ENCODE measurements at regions not wholly inside any gene's neighbourhood (a gene's known extent, or its start where the extent isn't known, plus 50 kb on each side); places are given as distances from the start of the nearest gene placed in this dataset.

DNA sequence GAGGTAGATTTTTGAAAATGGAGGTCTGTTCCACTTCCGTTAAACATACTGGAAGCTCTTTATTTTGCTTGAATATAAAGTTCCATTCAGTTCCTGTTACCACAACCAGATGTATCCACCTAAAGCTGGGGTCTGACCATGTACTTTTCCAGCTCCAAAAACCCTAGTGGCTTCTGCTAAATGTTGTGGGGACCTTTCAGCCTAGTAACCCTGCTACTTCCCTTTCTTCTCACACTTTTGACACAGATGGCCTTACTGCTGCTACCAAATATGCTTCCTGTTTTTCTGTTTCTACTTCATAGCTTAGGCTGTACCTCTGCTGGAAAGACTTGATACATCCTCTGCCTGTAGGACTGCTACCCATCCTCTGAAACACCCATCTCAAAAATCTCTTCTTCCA, 87.8 kb downstream of the COL6A6 start:
- H3K9ac ChIP-seq (ENCODE audit: insufficient read depth in 1 of 2, low read length in 2 of 2), result no peak overlapping the region
- peaks cover 0 to 14% (median 5%) of the 10 kb centered on the region in 4 donors for H3K36me3 ChIP-seq (ENCODE audit: control insufficient read depth in 4 of 4, insufficient read depth in 4 of 4, low read length in 4 of 4)
- ATAC-seq (ENCODE audit: insufficient read depth, low FRiP score), result no peak
- DNase-seq, result no peak
- WGBS, 2 donors, result 81 to 90% methylated on average over 1 of the region's 1 CpG
- TF ChIP-seq, protein P1, sequence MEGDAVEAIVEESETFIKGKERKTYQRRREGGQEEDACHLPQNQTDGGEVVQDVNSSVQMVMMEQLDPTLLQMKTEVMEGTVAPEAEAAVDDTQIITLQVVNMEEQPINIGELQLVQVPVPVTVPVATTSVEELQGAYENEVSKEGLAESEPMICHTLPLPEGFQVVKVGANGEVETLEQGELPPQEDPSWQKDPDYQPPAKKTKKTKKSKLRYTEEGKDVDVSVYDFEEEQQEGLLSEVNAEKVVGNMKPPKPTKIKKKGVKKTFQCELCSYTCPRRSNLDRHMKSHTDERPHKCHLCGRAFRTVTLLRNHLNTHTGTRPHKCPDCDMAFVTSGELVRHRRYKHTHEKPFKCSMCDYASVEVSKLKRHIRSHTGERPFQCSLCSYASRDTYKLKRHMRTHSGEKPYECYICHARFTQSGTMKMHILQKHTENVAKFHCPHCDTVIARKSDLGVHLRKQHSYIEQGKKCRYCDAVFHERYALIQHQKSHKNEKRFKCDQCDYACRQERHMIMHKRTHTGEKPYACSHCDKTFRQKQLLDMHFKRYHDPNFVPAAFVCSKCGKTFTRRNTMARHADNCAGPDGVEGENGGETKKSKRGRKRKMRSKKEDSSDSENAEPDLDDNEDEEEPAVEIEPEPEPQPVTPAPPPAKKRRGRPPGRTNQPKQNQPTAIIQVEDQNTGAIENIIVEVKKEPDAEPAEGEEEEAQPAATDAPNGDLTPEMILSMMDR (IDR thresholded peaks at IDR 0.05; ENCODE audit: control extremely low read depth, extremely low read depth), result no peak
- peaks cover 0 to 12% (median 0%) of the 10 kb centered on the region in 5 donors for H3K4me1 ChIP-seq (ENCODE audit: control insufficient read depth in 5 of 5, insufficient read depth in 5 of 5, low read length in 5 of 5)
- no peak overlapping the region for H3K4me3 ChIP-seq
- no peaks in the 10 kb centered on the region for H3K27me3 ChIP-seq (ENCODE audit: control insufficient read depth in 3 of 3, insufficient read depth in 3 of 3, low read length in 2 of 3)
- H3K9me3 ChIP-seq (ENCODE audit: control insufficient read depth in 4 of 4, insufficient read depth in 3 of 4, low read length in 3 of 4), result peaks cover 0 to 3% (median 1%) of the 10 kb centered on the region in 4 donors
- no peak overlapping the region for H3K27ac ChIP-seq (ENCODE audit: low read depth in 1 of 2, low read length in 1 of 2)

DNA sequence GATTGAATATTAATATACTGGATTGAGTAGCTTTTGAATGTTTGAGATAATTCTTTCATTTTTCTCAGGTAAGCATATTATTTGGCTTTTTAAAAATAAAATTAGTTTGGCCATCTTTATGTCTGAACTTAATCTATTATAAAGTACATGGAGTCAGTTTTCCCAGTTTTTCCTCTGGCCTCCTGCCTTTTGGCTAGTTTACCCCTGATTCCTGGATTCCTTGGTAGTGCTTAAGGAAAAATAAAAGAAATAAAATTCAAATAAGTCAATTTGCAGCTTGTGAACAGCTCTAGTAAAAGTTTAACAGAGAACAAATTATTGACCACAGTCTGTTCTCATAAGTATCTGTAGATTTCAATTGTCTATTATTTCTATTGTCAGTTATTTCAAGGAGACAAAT, 89.4 kb downstream of the COL6A6 start:
- Histone ChIP-seq H3K9ac (ENCODE audit: insufficient read depth in 1 of 2, low read length in 2 of 2) (no peak overlapping the region), H3K4me1 (ENCODE audit: control insufficient read depth in 5 of 5, insufficient read depth in 5 of 5, low read length in 5 of 5) (peaks cover 0 to 20% (median 0%) of the 10 kb centered on the region in 5 donors), H3K4me3 (no peak overlapping the region), H3K9me3 (ENCODE audit: control insufficient read depth in 4 of 4, insufficient read depth in 3 of 4, low read length in 3 of 4) (peaks cover 0 to 3% (median 1%) of the 10 kb centered on the region in 4 donors), H3K27me3 (ENCODE audit: control insufficient read depth in 3 of 3, insufficient read depth in 3 of 3, low read length in 2 of 3) (no peaks in the 10 kb centered on the region), H3K36me3 (ENCODE audit: control insufficient read depth in 4 of 4, insufficient read depth in 4 of 4, low read length in 4 of 4) (peaks cover 0 to 11% (median 3%) of the 10 kb centered on the region in 4 donors), H3K27ac (ENCODE audit: low read depth in 1 of 2, low read length in 1 of 2) (no peak overlapping the region)
- ATAC-seq (ENCODE audit: insufficient read depth, low FRiP score) (no peak), DNase-seq (no peak)
- TF ChIP-seq, protein P1 (IDR thresholded peaks at IDR 0.05; ENCODE audit: control extremely low read depth, extremely low read depth), result no peak

DNA sequence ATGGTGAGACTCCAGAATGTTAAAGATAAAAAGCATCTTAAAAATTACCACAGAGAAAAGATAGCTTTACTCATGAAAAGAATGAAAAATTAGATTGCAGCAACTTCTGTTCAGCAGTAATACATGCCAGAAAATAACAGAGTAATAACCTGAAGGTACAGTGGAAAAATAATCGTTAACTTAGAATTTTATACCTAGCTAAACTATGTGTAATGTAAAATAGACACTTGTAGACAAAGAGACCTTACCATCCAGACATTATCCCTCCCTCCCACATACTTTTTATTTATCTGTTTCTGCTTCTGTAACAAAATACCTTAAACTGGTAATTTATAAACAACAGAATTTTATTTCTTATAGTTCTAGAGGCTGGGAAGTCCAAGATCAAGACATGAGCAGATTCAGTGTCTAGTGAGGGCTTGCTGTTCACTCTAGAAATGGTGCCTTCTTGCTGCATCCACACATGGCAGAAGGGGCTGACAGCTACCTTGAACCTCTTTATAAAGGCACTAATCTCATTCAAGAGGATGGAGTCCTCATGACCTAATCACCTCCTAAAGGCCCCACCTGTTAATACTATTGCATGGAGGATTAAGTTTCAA, 90.7 kb downstream of the COL6A6 start:
- peaks cover 0 to 17% (median 3%) of the 10 kb centered on the region in 4 donors for H3K36me3 ChIP-seq (ENCODE audit: control insufficient read depth in 4 of 4, insufficient read depth in 4 of 4, low read length in 4 of 4)
- WGBS, 2 donors, result 89 to 91% methylated on average over 1 of the region's 1 CpG
- H3K4me1 ChIP-seq (ENCODE audit: control insufficient read depth in 5 of 5, insufficient read depth in 5 of 5, low read length in 5 of 5), result peaks cover 0 to 20% (median 0%) of the 10 kb centered on the region in 5 donors
- TF ChIP-seq, protein P1 (IDR thresholded peaks at IDR 0.05; ENCODE audit: control extremely low read depth, extremely low read depth), result no peak
- H3K9me3 ChIP-seq (ENCODE audit: control insufficient read depth in 4 of 4, insufficient read depth in 3 of 4, low read length in 3 of 4), result peaks cover 0 to 7% (median 2%) of the 10 kb centered on the region in 4 donors
- H3K4me3 ChIP-seq, result no peak overlapping the region
- DNase-seq (no peak), ATAC-seq (ENCODE audit: insufficient read depth, low FRiP score) (no peak)
- H3K27me3 ChIP-seq (ENCODE audit: control insufficient read depth in 3 of 3, insufficient read depth in 3 of 3, low read length in 2 of 3), result no peaks in the 10 kb centered on the region
- H3K27ac ChIP-seq (ENCODE audit: low read depth in 1 of 2, low read length in 1 of 2), result no peak overlapping the region
- no peak overlapping the region for H3K9ac ChIP-seq (ENCODE audit: insufficient read depth in 1 of 2, low read length in 2 of 2)
